ENCODE measurements at regions not wholly inside any gene's neighbourhood (a gene's known extent, or its start where the extent isn't known, plus 50 kb on each side); places are given as distances from the start of the nearest gene placed in this dataset.

DNA sequence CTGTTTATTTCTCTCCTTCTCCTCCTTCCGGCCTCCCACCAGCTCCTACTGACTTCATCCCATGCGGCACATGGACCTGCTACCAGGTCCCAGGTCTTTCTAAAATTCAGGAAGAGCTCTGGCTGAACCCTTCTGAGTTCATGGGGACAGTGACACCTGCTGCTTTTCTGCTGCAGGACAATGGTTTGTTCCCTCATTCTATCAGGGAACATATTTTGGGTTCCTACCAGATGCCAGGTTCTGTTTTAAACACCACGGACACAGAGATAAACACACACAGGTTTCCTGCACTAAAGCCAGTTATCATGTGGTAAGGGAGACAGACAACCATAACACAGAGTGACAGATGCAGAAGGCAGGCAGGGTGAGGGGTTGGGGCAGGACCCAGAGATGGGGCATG lies 114.0 kb upstream of the RAB4A start:
- Histone ChIP-seq H3K27me3 (no peaks in the 10 kb centered on the region), H3K9me3 (no peaks in the 10 kb centered on the region), H3K36me3 (no peaks in the 10 kb centered on the region), H3K27ac (no peak overlapping the region), H3K4me3 (no peak overlapping the region), H3K4me1 (peaks cover 0 to 8% (median 0%) of the 10 kb centered on the region in 4 donors)
- intact Hi-C loops (cut with DNase I) = no loop called here
- 46% methylated on average over 3 of the region's 3 CpGs for WGBS (ENCODE audit: insufficient coverage, low coverage, low lambda C conversion rate, missing lambda C conversion rate)
- peak in 1 of 3 donors; percentile 59 for DNase-seq
- TF ChIP-seq POLR2A (IDR thresholded peaks at IDR 0.05) = no peak
- TF ChIP-seq, protein P1, sequence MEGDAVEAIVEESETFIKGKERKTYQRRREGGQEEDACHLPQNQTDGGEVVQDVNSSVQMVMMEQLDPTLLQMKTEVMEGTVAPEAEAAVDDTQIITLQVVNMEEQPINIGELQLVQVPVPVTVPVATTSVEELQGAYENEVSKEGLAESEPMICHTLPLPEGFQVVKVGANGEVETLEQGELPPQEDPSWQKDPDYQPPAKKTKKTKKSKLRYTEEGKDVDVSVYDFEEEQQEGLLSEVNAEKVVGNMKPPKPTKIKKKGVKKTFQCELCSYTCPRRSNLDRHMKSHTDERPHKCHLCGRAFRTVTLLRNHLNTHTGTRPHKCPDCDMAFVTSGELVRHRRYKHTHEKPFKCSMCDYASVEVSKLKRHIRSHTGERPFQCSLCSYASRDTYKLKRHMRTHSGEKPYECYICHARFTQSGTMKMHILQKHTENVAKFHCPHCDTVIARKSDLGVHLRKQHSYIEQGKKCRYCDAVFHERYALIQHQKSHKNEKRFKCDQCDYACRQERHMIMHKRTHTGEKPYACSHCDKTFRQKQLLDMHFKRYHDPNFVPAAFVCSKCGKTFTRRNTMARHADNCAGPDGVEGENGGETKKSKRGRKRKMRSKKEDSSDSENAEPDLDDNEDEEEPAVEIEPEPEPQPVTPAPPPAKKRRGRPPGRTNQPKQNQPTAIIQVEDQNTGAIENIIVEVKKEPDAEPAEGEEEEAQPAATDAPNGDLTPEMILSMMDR (IDR thresholded peaks at IDR 0.05) = peak; percentile 52 to 81 (median 69)
- ATAC-seq = peak; percentile 78 to 90 (median 86)

DNA sequence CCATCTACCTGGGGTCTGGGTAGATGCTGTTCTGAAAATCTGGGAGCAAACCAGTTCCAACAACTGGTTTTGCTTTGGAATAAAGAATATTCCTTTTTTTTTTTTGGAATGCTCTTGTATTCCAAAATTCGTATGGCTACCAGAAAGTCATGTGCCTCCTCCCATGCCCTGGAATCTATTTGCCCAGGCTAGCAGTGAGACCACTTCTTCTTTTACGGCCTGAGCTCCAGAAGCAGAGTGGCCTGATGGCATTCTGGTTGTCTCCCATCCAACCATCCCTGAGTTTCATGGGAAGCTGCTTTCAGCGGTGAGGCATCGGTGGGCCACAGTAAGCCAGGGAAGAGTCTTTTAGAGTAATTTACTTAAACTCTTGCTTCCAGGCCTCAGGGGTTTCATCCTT lies 113.4 kb upstream of the RAB4A start:
- no peaks in the 10 kb centered on the region for H3K36me3 ChIP-seq
- TF ChIP-seq POLR2A (IDR thresholded peaks at IDR 0.05) = no peak
- no peaks in the 10 kb centered on the region for H3K9me3 ChIP-seq
- no peak for ATAC-seq
- H3K4me1 ChIP-seq = peaks cover 0 to 8% (median 0%) of the 10 kb centered on the region in 4 donors
- H3K27ac ChIP-seq = no peak overlapping the region
- no peaks in the 10 kb centered on the region for H3K27me3 ChIP-seq
- intact Hi-C loops (cut with DNase I) = no loop called here
- H3K4me3 ChIP-seq = no peak overlapping the region
- no peak for DNase-seq
- 74% methylated on average over 4 of the region's 4 CpGs for WGBS (ENCODE audit: insufficient coverage, low coverage, low lambda C conversion rate, missing lambda C conversion rate)

GRCh38 chr1:229158341-229158921 lies 112.5 kb upstream of the RAB4A start:
- DNase-seq (peak in 1 of 3 donors; percentile 28), ATAC-seq (peak; percentile 27 to 37 (median 34))
- no peaks in the 10 kb centered on the region for H3K27me3 ChIP-seq
- H3K36me3 ChIP-seq = no peaks in the 10 kb centered on the region
- no peak overlapping the region for H3K4me3 ChIP-seq
- TF ChIP-seq POLR2A (IDR thresholded peaks at IDR 0.05) = no peak
- TF ChIP-seq, protein P1 (IDR thresholded peaks at IDR 0.05) = no peak
- WGBS (ENCODE audit: insufficient coverage, low coverage, low lambda C conversion rate, missing lambda C conversion rate) = 67% methylated on average over 7 of the region's 11 CpGs
- no peaks in the 10 kb centered on the region for H3K9me3 ChIP-seq
- peaks cover 0 to 8% (median 0%) of the 10 kb centered on the region in 4 donors for H3K4me1 ChIP-seq
- no peak overlapping the region for H3K27ac ChIP-seq
- intact Hi-C loops (cut with DNase I) = no loop called here

GRCh38 chr1:229158927-229159326 lies 112.0 kb upstream of the RAB4A start:
- DNase-seq (no peak), ATAC-seq (no peak)
- Histone ChIP-seq H3K27me3 (no peaks in the 10 kb centered on the region), H3K4me1 (peaks cover 0 to 8% (median 0%) of the 10 kb centered on the region in 4 donors), H3K27ac (peak overlapping the region in 1 of 3 donors; percentile 29), H3K9me3 (no peaks in the 10 kb centered on the region), H3K36me3 (no peaks in the 10 kb centered on the region), H3K4me3 (no peak overlapping the region)
- intact Hi-C loops (cut with DNase I) = no loop called here
- no peak for TF ChIP-seq POLR2A (IDR thresholded peaks at IDR 0.05)
- TF ChIP-seq, protein P1 (IDR thresholded peaks at IDR 0.05) = no peak
- 39% methylated on average over 3 of the region's 4 CpGs for WGBS (ENCODE audit: insufficient coverage, low coverage, low lambda C conversion rate, missing lambda C conversion rate)

GRCh38 chr1:229159668-229160544 lies 111.0 kb upstream of the RAB4A start:
- DNase-seq (no peak), ATAC-seq (peak in 3 of 4 donors; percentile 43 to 73 (median 54))
- TF ChIP-seq, protein P1 (IDR thresholded peaks at IDR 0.05) = no peak
- no peak for TF ChIP-seq POLR2A (IDR thresholded peaks at IDR 0.05)
- no peaks in the 10 kb centered on the region for H3K27me3 ChIP-seq
- peak overlapping the region in 1 of 3 donors; percentile 29 for H3K27ac ChIP-seq
- intact Hi-C loops (cut with DNase I) = no loop called here
- no peak overlapping the region for H3K4me3 ChIP-seq
- H3K4me1 ChIP-seq = peaks cover 0 to 8% (median 0%) of the 10 kb centered on the region in 4 donors
- 46% methylated on average over 5 of the region's 8 CpGs for WGBS (ENCODE audit: insufficient coverage, low coverage, low lambda C conversion rate, missing lambda C conversion rate)
- H3K9me3 ChIP-seq = no peaks in the 10 kb centered on the region
- no peaks in the 10 kb centered on the region for H3K36me3 ChIP-seq

Measured in right lobe of liver (tissue), 6 donors.